Ishikawa (cell line): ENCODE measurements at regions not wholly inside any gene's neighbourhood (a gene's known extent, or its start where the extent isn't known, plus 50 kb on each side); places are given as distances from the start of the nearest gene placed in this dataset.

ENCODE experiments used
- CEBPB ChIP-seq: IDR thresholded peaks from 2 replicates; pipeline ENCODE4 v1.6.1; 2012
- CREB1 ChIP-seq: IDR thresholded peaks from 2 replicates; pipeline ENCODE4 v1.6.1; 2012; ENCODE audit warnings: low read depth
- EGR1 ChIP-seq: IDR thresholded peaks from 2 replicates; pipeline ENCODE4 v1.6.1; 2012
- EP300 ChIP-seq: IDR thresholded peaks from 2 replicates; pipeline ENCODE4 v1.6.1; 2012; ENCODE audit warnings: borderline replicate concordance
- FOXM1 ChIP-seq: IDR thresholded peaks from 2 replicates; pipeline ENCODE4 v1.6.1; 2012; ENCODE audit warnings: low read depth, borderline replicate concordance
- MAX ChIP-seq: IDR thresholded peaks from 2 replicates; pipeline ENCODE4 v1.6.1; 2012
- NFIC ChIP-seq: IDR thresholded peaks from 2 replicates; pipeline ENCODE4 v1.6.1; 2012
- RAD21 ChIP-seq: IDR thresholded peaks from 2 replicates; pipeline ENCODE4 v1.6.1; 2012; ENCODE audit warnings: low read depth
- REST ChIP-seq: IDR thresholded peaks from 2 replicates; pipeline ENCODE4 v1.6.1; 2012; ENCODE audit warnings: low read depth, mild to moderate bottlenecking
- TAF1 ChIP-seq: IDR thresholded peaks from 2 replicates; pipeline ENCODE4 v1.6.1; 2012; ENCODE audit warnings: low read depth, mild to moderate bottlenecking
- TCF12 ChIP-seq: IDR thresholded peaks from 2 replicates; pipeline ENCODE4 v1.6.1; 2012; ENCODE audit warnings: low read depth
- TEAD4 ChIP-seq: IDR thresholded peaks from 2 replicates; pipeline ENCODE4 v1.6.1; 2012
- YY1 ChIP-seq: IDR thresholded peaks from 2 replicates; pipeline ENCODE4 v1.6.1; 2012; ENCODE audit warnings: low read depth
- ZBTB7A ChIP-seq: IDR thresholded peaks from 2 replicates; pipeline ENCODE4 v1.6.1; 2012; ENCODE audit warnings: low read depth
- TF ChIP-seq, protein P1 (sequence below): IDR thresholded peaks from 2 replicates; pipeline ENCODE4 v1.6.1; 2012

DNA sequence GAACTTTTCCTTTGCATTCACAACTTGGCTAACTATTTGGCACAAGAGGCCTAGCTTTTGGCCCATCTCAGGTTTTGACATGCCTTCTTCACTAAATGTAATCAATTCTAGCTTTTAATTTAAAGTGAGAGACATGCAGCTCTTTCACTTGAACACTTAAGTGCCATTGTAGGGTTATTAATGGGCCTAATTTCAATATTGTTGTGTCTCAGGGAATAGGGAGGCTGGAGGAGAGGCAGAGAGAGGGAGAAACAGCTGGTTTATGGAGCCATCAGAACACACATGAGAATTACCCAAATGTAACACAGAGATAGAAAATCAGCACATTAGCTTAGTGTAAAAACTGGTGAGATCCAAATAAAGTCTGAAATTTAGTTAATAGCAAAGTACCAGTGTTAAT, 157.4 kb downstream of the RPAP3 start:
- TF ChIP-seq TEAD4 (no peak), TCF12 (no peak), MAX (no peak), RAD21 (no peak), CEBPB (no peak), NFIC (no peak), YY1 (no peak)
- TF ChIP-seq, protein P1, sequence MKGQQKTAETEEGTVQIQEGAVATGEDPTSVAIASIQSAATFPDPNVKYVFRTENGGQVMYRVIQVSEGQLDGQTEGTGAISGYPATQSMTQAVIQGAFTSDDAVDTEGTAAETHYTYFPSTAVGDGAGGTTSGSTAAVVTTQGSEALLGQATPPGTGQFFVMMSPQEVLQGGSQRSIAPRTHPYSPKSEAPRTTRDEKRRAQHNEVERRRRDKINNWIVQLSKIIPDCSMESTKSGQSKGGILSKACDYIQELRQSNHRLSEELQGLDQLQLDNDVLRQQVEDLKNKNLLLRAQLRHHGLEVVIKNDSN, result no peak

GRCh38 chr12:47547077-47547476, 158.8 kb downstream of the RPAP3 start:
- TF ChIP-seq RAD21 (peak; percentile 83), MAX (no peak)

DNA sequence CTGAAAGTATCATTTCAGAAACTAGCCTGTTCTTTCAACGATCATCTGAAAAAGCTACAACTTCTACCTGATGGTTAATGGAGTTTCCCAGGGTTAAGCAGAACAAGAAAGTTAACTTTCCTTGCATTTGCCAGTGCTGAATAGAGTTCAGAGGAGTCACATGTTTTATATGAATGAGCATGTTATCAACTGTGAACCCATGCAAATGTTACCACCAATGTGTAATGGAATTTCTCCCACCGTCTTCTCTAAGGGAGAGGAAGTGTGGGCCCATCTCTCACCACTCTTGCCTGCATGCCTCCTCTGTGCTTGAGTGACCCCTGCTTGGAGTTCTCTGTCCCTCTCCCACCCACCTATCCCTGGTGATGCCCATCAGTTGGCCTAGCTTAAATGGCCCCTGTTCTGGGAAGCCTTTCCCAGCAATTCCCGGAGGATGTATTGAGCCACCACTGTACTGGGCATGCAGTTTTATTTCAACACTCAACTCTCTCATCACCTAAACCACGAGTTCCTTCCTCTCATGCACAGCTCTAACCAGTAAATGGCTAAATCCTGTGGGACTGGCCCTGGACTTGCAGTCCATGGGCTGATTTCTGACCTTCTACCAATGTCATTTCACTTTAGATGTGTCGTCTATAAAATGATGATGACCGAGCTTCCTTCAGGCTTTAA, 159.8 kb downstream of the RPAP3 start:
- no peak for TF ChIP-seq EGR1
- TF ChIP-seq MAX, result no peak
- TF ChIP-seq NFIC, result no peak
- TF ChIP-seq TEAD4, result no peak
- TF ChIP-seq REST, result no peak
- TF ChIP-seq CREB1, result no peak
- no peak for TF ChIP-seq FOXM1
- no peak for TF ChIP-seq TAF1
- TF ChIP-seq CEBPB, result no peak
- TF ChIP-seq ZBTB7A, result no peak
- no peak for TF ChIP-seq EP300
- no peak for TF ChIP-seq YY1
- TF ChIP-seq, protein P1, result no peak
- no peak for TF ChIP-seq TCF12
- TF ChIP-seq RAD21, result no peak

DNA sequence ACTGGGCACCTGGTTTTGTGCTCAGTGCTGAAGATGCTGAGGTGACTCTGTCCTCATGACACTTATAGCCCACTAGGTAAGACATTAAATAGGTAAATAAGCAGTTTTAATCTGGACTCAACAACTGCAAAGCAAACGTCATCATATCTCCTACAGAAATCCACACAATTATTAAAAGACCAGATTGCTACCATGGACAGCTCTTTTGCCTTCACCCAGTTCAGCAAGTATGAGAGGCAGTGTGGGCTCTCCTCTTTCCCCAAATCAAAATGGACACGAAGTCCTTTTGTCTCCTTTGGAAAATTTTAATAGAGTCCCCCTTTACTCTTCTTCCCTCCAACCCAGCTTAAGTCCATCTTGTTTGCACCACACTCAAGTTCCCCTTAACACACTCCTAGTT, 171.1 kb downstream of the RPAP3 start:
- TF ChIP-seq YY1 (no peak), REST (peak; percentile 96), ZBTB7A (no peak), TAF1 (no peak), TCF12 (no peak)

- TF ChIP-seq, protein P1, result no peak
- TF ChIP-seq NFIC, result no peak
- TF ChIP-seq EP300, result no peak
Measured at GRCh38 chr12:47530050-47530449, 175.8 kb downstream of the RPAP3 start.

DNA sequence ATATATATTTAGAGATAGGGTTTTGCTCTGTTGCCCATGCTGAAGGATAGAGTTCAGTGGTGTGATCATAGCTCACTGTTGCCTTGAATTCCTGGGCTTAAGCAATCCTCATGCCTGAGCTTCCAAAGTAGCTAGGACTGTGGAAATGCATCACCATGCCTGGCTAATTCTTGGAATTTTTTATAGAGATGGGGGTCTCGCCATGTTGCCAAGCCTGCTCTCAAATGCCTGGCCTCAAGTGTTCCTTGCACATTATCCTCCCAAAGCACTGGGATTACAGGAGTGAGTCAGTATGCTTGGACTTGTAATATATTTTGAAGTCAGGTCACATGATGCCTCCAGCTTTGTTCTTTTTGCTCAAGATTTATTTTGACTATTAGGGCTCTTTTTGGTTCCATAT, 178.0 kb downstream of the RPAP3 start:
- TF ChIP-seq, protein P1, result no peak
- TF ChIP-seq EP300 (no peak), FOXM1 (no peak), TEAD4 (no peak), REST (no peak), MAX (no peak), CEBPB (no peak), YY1 (no peak), TCF12 (no peak), NFIC (no peak), EGR1 (no peak), RAD21 (no peak), ZBTB7A (no peak), TAF1 (no peak), CREB1 (no peak)
